A673 (cell line): ENCODE measurements at regions not wholly inside any gene's neighbourhood (a gene's known extent, or its start where the extent isn't known, plus 50 kb on each side); places are given as distances from the start of the nearest gene placed in this dataset.

Source experiments
- BruUV-seq: library from RNA; stranded (reverse); fragments of 400-500 nt; replicated peaks from 2 replicates; lab custom pipeline; 2021; lab: Mats Ljungman, UMichigan
- CTCF ChIA-PET: fragments of 300-600 bp; sonication (Branson Sonifier 250); formaldehyde crosslinking; loops from one replicate; lab custom pipeline; 2022; ENCODE audit warnings: antibody characterized with exemption; lab: Charles Lee
- POLR2A ChIA-PET: fragments of 300-600 bp; sonication (Branson Sonifier 250); formaldehyde crosslinking; loops from one replicate; lab custom pipeline; 2022; ENCODE audit warnings: antibody characterized with exemption; ENCODE audit not compliant: low non-redundant PET; lab: Charles Lee
- DNase-seq: peaks from one replicate; pipeline ENCODE4 v3.0.0-alpha.2; 2015; ENCODE audit warnings: low spot score
- H3K27ac ChIP-seq: fragments of 200-600 bp; sonication (generic); 2 replicates; pipeline ENCODE4 v1.5.1; 2016; ENCODE audit warnings: mixed run types, low read depth, mild to moderate bottlenecking, mixed read lengths, antibody characterized with exemption, low read length; ENCODE audit not compliant: poor library complexity, severe bottlenecking
- H3K27me3 ChIP-seq: fragments of 200-600 bp; sonication (generic); replicated peaks from 2 replicates; pipeline ENCODE4 v1.6.1; 2017; ENCODE audit warnings: mixed run types, low read depth, mild to moderate bottlenecking, mixed read lengths, antibody characterized with exemption, low read length; ENCODE audit not compliant: insufficient read depth, poor library complexity
- H3K36me3 ChIP-seq: fragments of 200-600 bp; sonication (generic); 2 replicates; pipeline ENCODE4 v1.6.1; 2016; ENCODE audit warnings: mixed run types, mild to moderate bottlenecking, mixed read lengths, antibody characterized with exemption, low read length; ENCODE audit not compliant: insufficient read depth, poor library complexity, severe bottlenecking
- H3K4me1 ChIP-seq: fragments of 200-600 bp; sonication (generic); 2 replicates; pipeline ENCODE4 v1.6.1; 2017; ENCODE audit warnings: mixed run types, mild to moderate bottlenecking, mixed read lengths, antibody characterized with exemption, low read length; ENCODE audit not compliant: insufficient read depth, poor library complexity, severe bottlenecking
- H3K4me3 ChIP-seq: fragments of 200-600 bp; sonication (generic); 2 replicates; pipeline ENCODE4 v1.5.1; 2016; ENCODE audit warnings: low read depth, mixed run types, mild to moderate bottlenecking, mixed read lengths, low read length; ENCODE audit not compliant: poor library complexity, severe bottlenecking
- H3K9me3 ChIP-seq: fragments of 200-600 bp; sonication (generic); 2 replicates; pipeline ENCODE4 v1.6.1; 2016; ENCODE audit warnings: mixed run types, low read depth, mild to moderate bottlenecking, mixed read lengths, antibody characterized with exemption, low read length; ENCODE audit not compliant: poor library complexity, severe bottlenecking
- EZH2 ChIP-seq: fragments of 200-600 bp; sonication (generic); IDR thresholded peaks from 2 replicates; pipeline ENCODE4 v1.6.1; 2017; ENCODE audit warnings: borderline replicate concordance, low read depth, mild to moderate bottlenecking, mixed read lengths, antibody characterized with exemption, low read length; ENCODE audit not compliant: poor library complexity, severe bottlenecking
- intact Hi-C: fragments of 100-400 bp; cut with micrococcal nuclease; formaldehyde crosslinking; loops from one replicate; pipeline ENCODE4 v1.10.0; 2022; ENCODE audit not compliant: unreplicated experiment
- TF ChIP-seq, protein P1 (sequence below): fragments of 300-800, 200-600 bp; sonication (generic); conservative IDR thresholded peaks from 2 replicates; pipeline ENCODE4 v1.5.1; 2017; ENCODE audit warnings: low read depth, mild to moderate bottlenecking, antibody characterized with exemption, low read length, moderate library complexity, mixed read lengths

DNA sequence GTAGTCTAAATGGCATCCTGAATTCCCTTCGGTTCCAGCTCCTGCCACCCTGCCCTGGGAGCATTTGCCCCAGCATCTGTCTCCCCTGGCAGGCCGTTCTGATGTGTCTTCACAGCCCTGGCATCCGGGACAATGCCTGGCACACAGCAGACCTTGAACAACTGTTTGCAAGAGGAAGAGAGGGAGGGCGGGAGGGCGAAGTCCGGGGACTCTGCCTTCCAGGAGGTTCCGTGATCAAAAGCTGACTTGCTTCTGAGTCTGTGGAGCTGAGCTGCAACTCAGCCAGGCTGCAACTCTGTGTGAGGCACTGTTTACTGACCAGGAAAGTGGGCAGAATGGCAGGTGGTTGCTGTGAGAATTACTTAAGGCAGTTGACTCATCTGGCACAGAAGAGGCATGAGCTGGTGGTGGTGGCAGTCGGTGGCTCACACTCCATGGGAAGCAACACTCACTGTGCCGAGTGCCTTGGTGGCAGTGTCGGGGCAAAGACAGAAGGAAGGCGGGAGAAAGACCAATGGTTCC lies 61.1 kb upstream of the DLK1 start:
- Histone ChIP-seq H3K9me3 (no peaks in the 10 kb centered on the region), H3K27ac (no peak overlapping the region), H3K4me3 (no peak overlapping the region), H3K36me3 (no peaks in the 10 kb centered on the region), H3K4me1 (no peaks in the 10 kb centered on the region), H3K27me3 (no peaks in the 10 kb centered on the region)
- TF ChIP-seq, protein P1, sequence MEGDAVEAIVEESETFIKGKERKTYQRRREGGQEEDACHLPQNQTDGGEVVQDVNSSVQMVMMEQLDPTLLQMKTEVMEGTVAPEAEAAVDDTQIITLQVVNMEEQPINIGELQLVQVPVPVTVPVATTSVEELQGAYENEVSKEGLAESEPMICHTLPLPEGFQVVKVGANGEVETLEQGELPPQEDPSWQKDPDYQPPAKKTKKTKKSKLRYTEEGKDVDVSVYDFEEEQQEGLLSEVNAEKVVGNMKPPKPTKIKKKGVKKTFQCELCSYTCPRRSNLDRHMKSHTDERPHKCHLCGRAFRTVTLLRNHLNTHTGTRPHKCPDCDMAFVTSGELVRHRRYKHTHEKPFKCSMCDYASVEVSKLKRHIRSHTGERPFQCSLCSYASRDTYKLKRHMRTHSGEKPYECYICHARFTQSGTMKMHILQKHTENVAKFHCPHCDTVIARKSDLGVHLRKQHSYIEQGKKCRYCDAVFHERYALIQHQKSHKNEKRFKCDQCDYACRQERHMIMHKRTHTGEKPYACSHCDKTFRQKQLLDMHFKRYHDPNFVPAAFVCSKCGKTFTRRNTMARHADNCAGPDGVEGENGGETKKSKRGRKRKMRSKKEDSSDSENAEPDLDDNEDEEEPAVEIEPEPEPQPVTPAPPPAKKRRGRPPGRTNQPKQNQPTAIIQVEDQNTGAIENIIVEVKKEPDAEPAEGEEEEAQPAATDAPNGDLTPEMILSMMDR, result no peak
- TF ChIP-seq EZH2, result no peak
- intact Hi-C loops, result no loop called here
- DNase-seq, result no peak
- ChIA-PET CTCF (no interaction called here), POLR2A (no interaction called here)
- BruUV-seq, result no TSS peak

DNA sequence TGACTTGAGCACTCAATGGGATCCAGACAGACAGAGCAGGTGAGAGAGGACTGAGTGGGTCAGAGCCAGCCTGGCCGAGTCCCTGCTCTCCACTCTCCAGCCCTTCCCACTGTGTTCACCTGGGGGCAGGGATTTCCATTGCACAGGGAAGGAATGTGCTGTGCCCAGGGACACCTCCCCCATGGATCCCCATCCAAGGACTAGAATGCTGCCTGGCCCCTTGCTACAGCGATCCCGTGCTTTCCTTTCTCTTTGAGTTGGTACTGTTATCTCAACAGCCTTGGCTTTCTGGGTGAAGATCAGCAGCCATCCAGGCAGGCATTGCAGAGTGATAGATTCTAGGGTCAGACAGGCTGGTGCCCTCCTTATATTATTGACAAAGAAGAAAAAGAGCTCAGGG lies 60.3 kb upstream of the DLK1 start:
- TF ChIP-seq, protein P1, result no peak
- TF ChIP-seq EZH2, result no peak
- intact Hi-C loops, result no loop called here
- H3K36me3 ChIP-seq, result no peaks in the 10 kb centered on the region
- DNase-seq, result no peak
- CTCF ChIA-PET, result no interaction called here
- POLR2A ChIA-PET, result no interaction called here
- no peak overlapping the region for H3K4me3 ChIP-seq
- no peak overlapping the region for H3K27ac ChIP-seq
- no peaks in the 10 kb centered on the region for H3K9me3 ChIP-seq
- no peaks in the 10 kb centered on the region for H3K4me1 ChIP-seq
- no TSS peak for BruUV-seq
- no peaks in the 10 kb centered on the region for H3K27me3 ChIP-seq

DNA sequence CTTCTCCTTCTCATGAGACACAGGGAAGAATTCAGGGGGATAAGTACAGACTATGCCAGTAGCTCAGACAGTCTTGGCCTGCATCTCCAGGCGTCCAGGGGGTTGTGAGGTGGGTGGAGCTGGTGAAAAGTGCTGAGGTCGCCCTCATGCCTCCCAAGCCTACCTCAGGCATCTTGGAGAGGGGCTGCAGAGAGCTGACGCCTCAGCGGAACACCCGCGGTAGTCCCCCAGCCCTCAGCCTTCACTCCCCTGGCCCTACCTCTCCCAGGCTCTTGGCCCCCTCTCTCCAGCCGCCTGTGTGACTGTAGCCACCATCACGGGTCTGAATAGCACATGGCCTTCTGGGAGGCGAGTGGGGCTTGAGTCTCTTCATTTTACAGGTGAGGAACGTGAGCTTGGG lies 59.8 kb upstream of the DLK1 start:
- Histone ChIP-seq H3K27ac (no peak overlapping the region), H3K27me3 (no peaks in the 10 kb centered on the region), H3K36me3 (no peaks in the 10 kb centered on the region), H3K9me3 (no peaks in the 10 kb centered on the region), H3K4me3 (no peak overlapping the region), H3K4me1 (no peaks in the 10 kb centered on the region)
- POLR2A ChIA-PET, result no interaction called here
- intact Hi-C loops, result no loop called here
- CTCF ChIA-PET, result no interaction called here
- no peak for DNase-seq
- TF ChIP-seq, protein P1, result no peak
- no peak for TF ChIP-seq EZH2
- no TSS peak for BruUV-seq
